B cell (primary cell): ENCODE measurements at regions not wholly inside any gene's neighbourhood (a gene's known extent, or its start where the extent isn't known, plus 50 kb on each side); places are given as distances from the start of the nearest gene placed in this dataset.

Source experiments
- ATAC-seq: fragments of 200-7000 bp; cut with Tn5 transposase; one replicate; pipeline ENCODE4 v1.10.0; 2021; ENCODE audit warnings: low read depth, mild to moderate bottlenecking, moderate number of reproducible peaks, moderate library complexity
- CTCF ChIA-PET: fragments of 350-600 bp; sonication (Branson Sonifier 250); formaldehyde crosslinking; loops from one replicate; lab custom pipeline; 2021; ENCODE audit warnings: antibody characterized with exemption, inconsistent platforms; lab: Charles Lee
- POLR2A ChIA-PET: fragments of 350-600 bp; sonication (Branson Sonifier 250); formaldehyde crosslinking; loops from one replicate; lab custom pipeline; 2021; ENCODE audit warnings: antibody characterized with exemption; lab: Charles Lee
- DNase-seq: peaks from one replicate; pipeline ENCODE4 v3.0.0; 2013
- H2AFZ ChIP-seq: 2 replicates; pipeline ENCODE4 v1.6.1; 2012; ENCODE audit warnings: mild to moderate bottlenecking, low read depth, low read length; ENCODE audit not compliant: insufficient read depth, poor library complexity, severe bottlenecking
- H3K27ac ChIP-seq, 2 donors: 1 replicate in 1 of 2; 2 replicates in 1 of 2; pipeline ENCODE4 v1.5.1; 2012 to 2013; ENCODE audit warnings: low read length in 2 of 2, mild to moderate bottlenecking in 2 of 2, moderate library complexity in 1 of 2
- H3K27me3 ChIP-seq, 4 experiments: fragments of 200-600 bp in 1 of 4; sonication (generic) in 1 of 4; replicated peaks in 1 of 4; 1 replicate in 2 of 4; 2 replicates in 2 of 4; pipeline versions ENCODE4 v1.6.1 to v1.7.0; 2013 to 2016; ENCODE audit warnings: low read length in 3 of 4, mild to moderate bottlenecking in 2 of 4, mixed read lengths in 1 of 4, moderate library complexity in 1 of 4; ENCODE audit not compliant: insufficient read depth in 4 of 4, control insufficient read depth in 3 of 4; ENCODE audit errors: control extremely low read depth in 1 of 4
- H3K36me3 ChIP-seq, 2 experiments: replicated peaks in 1 of 2; 1 replicate in 1 of 2; 2 replicates in 1 of 2; pipeline versions ENCODE4 v1.6.1 to v1.7.1; 2013; ENCODE audit warnings: low read length in 1 of 2; ENCODE audit not compliant: insufficient read depth in 2 of 2, control insufficient read depth in 1 of 2; ENCODE audit errors: control extremely low read depth in 1 of 2, extremely low read depth in 1 of 2
- H3K4me1 ChIP-seq, 2 donors: fragments of 200-600 bp in 1 of 2; sonication (generic) in 1 of 2; 1 replicate in 1 of 2; 2 replicates in 1 of 2; pipeline versions ENCODE4 v1.5.1 to v1.6.1; 2013 to 2017; ENCODE audit warnings: low read length in 2 of 2; ENCODE audit not compliant: control insufficient read depth in 2 of 2, insufficient read depth in 2 of 2
- H3K4me2 ChIP-seq: replicated peaks from 2 replicates; pipeline ENCODE3; 2012; ENCODE audit warnings: mild to moderate bottlenecking, low read depth, low read length; ENCODE audit not compliant: poor library complexity, severe bottlenecking
- H3K4me3 ChIP-seq, 5 experiments: fragments of 200-600 bp in 1 of 5; sonication (generic) in 1 of 5; 1 replicate in 3 of 5; 2 replicates in 2 of 5; pipeline versions ENCODE4 v1.5.1 to v1.7.0; 2011 to 2016; ENCODE audit warnings: low read length in 4 of 5, mild to moderate bottlenecking in 4 of 5, low read depth in 2 of 5, control low read depth in 1 of 5, moderate library complexity in 1 of 5; ENCODE audit not compliant: insufficient read depth in 1 of 5; ENCODE audit errors: control extremely low read depth in 1 of 5, extremely low read depth in 1 of 5
- H3K79me2 ChIP-seq: fragments of 200-600 bp; sonication (generic); one replicate; pipeline ENCODE4 v1.6.0; 2016; ENCODE audit warnings: low read length; ENCODE audit not compliant: control insufficient read depth, insufficient read depth
- H3K9ac ChIP-seq: fragments of 200-600 bp; sonication (generic); 2 replicates; pipeline ENCODE4 v1.6.1; 2017; ENCODE audit warnings: mild to moderate bottlenecking, low read length, moderate library complexity
- H3K9me3 ChIP-seq, 3 donors: one replicate each; pipeline versions ENCODE4 v1.6.1 to v1.7.1; 2013; ENCODE audit warnings: low read length in 2 of 3; ENCODE audit not compliant: control insufficient read depth in 2 of 3, insufficient read depth in 1 of 3; ENCODE audit errors: control extremely low read depth in 1 of 3
- H4K20me1 ChIP-seq: 2 replicates; pipeline ENCODE4 v1.6.0; 2012; ENCODE audit warnings: mild to moderate bottlenecking, low read length; ENCODE audit not compliant: insufficient read depth, control insufficient read depth, poor library complexity, severe bottlenecking
- H3K27ac Mint-ChIP-seq: one replicate; pipeline ENCODE4 v1.8.0; 2021; ENCODE audit warnings: mixed read lengths
- H3K27me3 Mint-ChIP-seq: one replicate; pipeline ENCODE4 v1.8.0; 2021; ENCODE audit warnings: mixed read lengths
- H3K4me1 Mint-ChIP-seq: one replicate; pipeline ENCODE4 v1.8.0; 2021; ENCODE audit warnings: mixed read lengths
- H3K4me3 Mint-ChIP-seq: one replicate; pipeline ENCODE4 v1.8.0; 2021; ENCODE audit warnings: mixed read lengths
- H3K9me3 Mint-ChIP-seq: one replicate; pipeline ENCODE4 v1.8.0; 2022; ENCODE audit warnings: mixed read lengths; ENCODE audit not compliant: insufficient read depth
- CTCF ChIP-seq: fragments of 200-600 bp; IDR thresholded peaks from one replicate; pipeline ENCODE4 v1.8.0; 2022; ENCODE audit warnings: antibody characterized with exemption, mild to moderate bottlenecking
- EZH2 ChIP-seq: IDR thresholded peaks from 2 replicates; pipeline ENCODE4 v1.6.1; 2012; ENCODE audit warnings: borderline replicate concordance, low read depth, mild to moderate bottlenecking, moderate library complexity, low read length; ENCODE audit not compliant: insufficient read depth, poor library complexity, severe bottlenecking
- WGBS: methylation state at CpG from one replicate; pipeline ENCODE4 v1.1.5; 2013; ENCODE audit warnings: missing lambda C conversion rate; ENCODE audit not compliant: insufficient coverage; 5-methylcytosine and 5-hydroxymethylcytosine counted together
- intact Hi-C: fragments of 100-400 bp; cut with micrococcal nuclease; formaldehyde crosslinking; loops from one replicate; pipeline ENCODE4 v1.10.0; 2022

GRCh38 chr1:194600716-194601115 lies 1414.3 kb upstream of the B3GALT2 start:
- WGBS, result 83% methylated on average over 1 of the region's 3 CpGs
- Mint-ChIP-seq H3K9me3 (no peaks in the 10 kb centered on the region), H3K4me1 (no peaks in the 10 kb centered on the region), H3K4me3 (no peak overlapping the region), H3K27me3 (no peaks in the 10 kb centered on the region), H3K27ac (no peak overlapping the region)
- Histone ChIP-seq H3K36me3 (no peaks in the 10 kb centered on the region), H3K27me3 (no peaks in the 10 kb centered on the region), H3K9ac (no peak overlapping the region), H3K4me2 (no peak overlapping the region), H3K4me3 (no peak overlapping the region), H3K4me1 (no peaks in the 10 kb centered on the region), H4K20me1 (no peaks in the 10 kb centered on the region), H3K79me2 (no peaks in the 10 kb centered on the region), H2AFZ (no peak overlapping the region), H3K9me3 (no peaks in the 10 kb centered on the region), H3K27ac (no peak overlapping the region)
- CTCF ChIA-PET, result no interaction called here
- no peak for ATAC-seq
- TF ChIP-seq EZH2, result no peak
- no peak for TF ChIP-seq CTCF
- intact Hi-C loops, result no loop called here
- no peak for DNase-seq
- POLR2A ChIA-PET, result no interaction called here

- no peaks in the 10 kb centered on the region for H3K79me2 ChIP-seq
- H3K4me2 ChIP-seq, result no peak overlapping the region
- no peak overlapping the region for H2AFZ ChIP-seq
- no peaks in the 10 kb centered on the region for H3K4me1 Mint-ChIP-seq
- H3K27me3 ChIP-seq, result no peaks in the 10 kb centered on the region
- no peaks in the 10 kb centered on the region for H3K27me3 Mint-ChIP-seq
- no peak overlapping the region for H3K9ac ChIP-seq
- no peak overlapping the region for H3K27ac ChIP-seq
- no peaks in the 10 kb centered on the region for H3K36me3 ChIP-seq
- ChIA-PET CTCF (no interaction called here), POLR2A (no interaction called here)
- no peak overlapping the region for H3K27ac Mint-ChIP-seq
- TF ChIP-seq EZH2 (no peak), CTCF (no peak)
- no peak for ATAC-seq
- no peaks in the 10 kb centered on the region for H3K9me3 ChIP-seq
- no peak for DNase-seq
- WGBS, result no CpG with 5 or more reads among the region's 1 CpG
- no peak overlapping the region for H3K4me3 ChIP-seq
- intact Hi-C loops, result no loop called here
- no peaks in the 10 kb centered on the region for H3K9me3 Mint-ChIP-seq
- H4K20me1 ChIP-seq, result no peaks in the 10 kb centered on the region
- H3K4me3 Mint-ChIP-seq, result no peak overlapping the region
- H3K4me1 ChIP-seq, result no peaks in the 10 kb centered on the region
Observed at GRCh38 chr1:194598098-194598497, 1411.7 kb upstream of the B3GALT2 start.
